Kidney (tissue), 13 donors: ENCODE measurements at regions not wholly inside any gene's neighbourhood (a gene's known extent, or its start where the extent isn't known, plus 50 kb on each side); places are given as distances from the start of the nearest gene placed in this dataset.
"Not testable (repeated sequence)": the region's sequence is repeated elsewhere in the genome, so short reads cannot be mapped to it uniquely, and the experiment has no call there.

Experiments used
- DNase-seq, 5 donors: peaks; one replicate each; pipeline ENCODE4 v3.0.0-alpha.2; 2013 to 2020
- FAIRE-seq: peaks from 2 replicates; lab custom pipeline; 2012; peaks lifted over from hg19 to GRCh38; lab: Jason Lieb, UNC
- H3K27ac ChIP-seq, 2 donors: one replicate each; pipeline ENCODE4 v1.7.0; 2013; ENCODE audit warnings: low read depth in 2 of 2, low read length in 2 of 2, inconsistent platforms in 1 of 2
- H3K27me3 ChIP-seq: one replicate; pipeline ENCODE4 v1.7.1; 2013; ENCODE audit warnings: low read length, inconsistent platforms; ENCODE audit not compliant: control insufficient read depth, insufficient read depth
- H3K36me3 ChIP-seq, 3 donors: one replicate each; pipeline versions ENCODE4 v1.7.0 to v1.7.1; 2013; ENCODE audit warnings: low read length in 3 of 3, control low read depth in 1 of 3, inconsistent platforms in 1 of 3; ENCODE audit not compliant: insufficient read depth in 3 of 3, control insufficient read depth in 2 of 3
- H3K4me1 ChIP-seq, 3 donors: one replicate each; pipeline versions ENCODE4 v1.7.0 to v1.7.1; 2013; ENCODE audit warnings: low read length in 3 of 3, inconsistent platforms in 1 of 3, low read depth in 1 of 3; ENCODE audit not compliant: control insufficient read depth in 2 of 3, insufficient read depth in 2 of 3
- H3K4me3 ChIP-seq, 3 donors: one replicate each; pipeline versions ENCODE4 v1.7.0 to v1.8.1; 2013; ENCODE audit warnings: low read length in 3 of 3, control low read depth in 1 of 3, inconsistent platforms in 1 of 3
- H3K9ac ChIP-seq, 3 donors: one replicate each; pipeline versions ENCODE4 v1.7.0 to v1.7.1; 2013; ENCODE audit warnings: low read length in 3 of 3, control low read depth in 1 of 3, inconsistent platforms in 1 of 3
- H3K9me3 ChIP-seq, 3 donors: one replicate each; pipeline versions ENCODE4 v1.7.0 to v1.7.1; 2013; ENCODE audit warnings: low read length in 3 of 3, control low read depth in 1 of 3, inconsistent platforms in 1 of 3; ENCODE audit not compliant: control insufficient read depth in 2 of 3, insufficient read depth in 1 of 3
- intact Hi-C: fragments of 100-400 bp; cut with DNase I; formaldehyde crosslinking; loops from one replicate; pipeline ENCODE4 v1.11.1; 2022
- TF ChIP-seq, protein P1 (sequence below): IDR thresholded peaks from 3 replicates; pipeline ENCODE4 v1.5.1; 2012; ENCODE audit warnings: mild to moderate bottlenecking, moderate library complexity, borderline replicate concordance; ENCODE audit not compliant: insufficient read depth; ENCODE audit errors: extremely low read depth
- donor health status: control.
- donor health status: control.
- donor health status: control.
- donor health status: control.
- donor health status: control.
- donor health status: DM: yes; HTN: yes; CAD: no.
- donor health status: Normal renal cell carcinoma (clear cell type).

- Histone ChIP-seq H3K36me3 (no peaks in the 10 kb centered on the region), H3K4me1 (no peaks in the 10 kb centered on the region), H3K27me3 (peaks cover 12% of the 10 kb centered on the region), H3K9ac (no peak overlapping the region), H3K4me3 (no peak overlapping the region), H3K27ac (no peak overlapping the region), H3K9me3 (peaks cover 0 to 2% (median 0%) of the 10 kb centered on the region in 3 donors)
- DNase-seq, result peak in 1 of 5 donors; percentile 20
- TF ChIP-seq, protein P1, sequence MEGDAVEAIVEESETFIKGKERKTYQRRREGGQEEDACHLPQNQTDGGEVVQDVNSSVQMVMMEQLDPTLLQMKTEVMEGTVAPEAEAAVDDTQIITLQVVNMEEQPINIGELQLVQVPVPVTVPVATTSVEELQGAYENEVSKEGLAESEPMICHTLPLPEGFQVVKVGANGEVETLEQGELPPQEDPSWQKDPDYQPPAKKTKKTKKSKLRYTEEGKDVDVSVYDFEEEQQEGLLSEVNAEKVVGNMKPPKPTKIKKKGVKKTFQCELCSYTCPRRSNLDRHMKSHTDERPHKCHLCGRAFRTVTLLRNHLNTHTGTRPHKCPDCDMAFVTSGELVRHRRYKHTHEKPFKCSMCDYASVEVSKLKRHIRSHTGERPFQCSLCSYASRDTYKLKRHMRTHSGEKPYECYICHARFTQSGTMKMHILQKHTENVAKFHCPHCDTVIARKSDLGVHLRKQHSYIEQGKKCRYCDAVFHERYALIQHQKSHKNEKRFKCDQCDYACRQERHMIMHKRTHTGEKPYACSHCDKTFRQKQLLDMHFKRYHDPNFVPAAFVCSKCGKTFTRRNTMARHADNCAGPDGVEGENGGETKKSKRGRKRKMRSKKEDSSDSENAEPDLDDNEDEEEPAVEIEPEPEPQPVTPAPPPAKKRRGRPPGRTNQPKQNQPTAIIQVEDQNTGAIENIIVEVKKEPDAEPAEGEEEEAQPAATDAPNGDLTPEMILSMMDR, result no peak
- no peak for FAIRE-seq
- intact Hi-C loops, result no loop called here
Observed at GRCh38 chr22:49455595-49455994, 372.1 kb downstream of the BRD1 start.

DNA sequence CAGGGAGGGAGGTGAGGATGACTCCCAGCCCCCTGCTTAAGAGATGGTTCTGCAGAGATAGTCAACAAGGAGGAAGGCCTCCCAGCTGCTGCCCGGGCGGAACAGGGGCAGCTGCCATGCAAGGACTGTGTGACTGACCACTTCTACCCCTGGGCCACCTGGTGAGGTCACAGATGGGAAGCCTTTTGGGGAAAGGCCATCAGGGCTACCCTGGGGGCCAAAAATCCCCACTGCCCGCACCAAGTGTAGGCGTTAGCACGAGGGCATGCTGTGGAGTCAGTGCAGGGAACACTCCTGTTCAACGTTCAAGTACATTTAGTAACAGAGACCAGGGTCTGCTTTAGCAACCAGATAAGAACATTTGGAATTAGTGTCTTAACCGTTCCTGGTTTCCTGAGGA, 372.9 kb downstream of the BRD1 start:
- DNase-seq (no peak), FAIRE-seq (no peak)
- H3K27ac ChIP-seq, result no peak overlapping the region
- TF ChIP-seq, protein P1, result no peak
- H3K9ac ChIP-seq, result no peak overlapping the region
- peaks cover 0 to 2% (median 0%) of the 10 kb centered on the region in 3 donors for H3K9me3 ChIP-seq
- H3K27me3 ChIP-seq, result peaks cover 16% of the 10 kb centered on the region
- intact Hi-C loops, result no loop called here
- no peak overlapping the region for H3K4me3 ChIP-seq
- H3K4me1 ChIP-seq, result no peaks in the 10 kb centered on the region
- no peaks in the 10 kb centered on the region for H3K36me3 ChIP-seq

- no peaks in the 10 kb centered on the region for H3K4me1 ChIP-seq
- H3K9me3 ChIP-seq, result peaks cover 0 to 6% (median 0%) of the 10 kb centered on the region in 3 donors
- H3K27ac ChIP-seq, result no peak overlapping the region
- no peak overlapping the region for H3K9ac ChIP-seq
- H3K36me3 ChIP-seq, result no peaks in the 10 kb centered on the region
- H3K4me3 ChIP-seq, result no peak overlapping the region
- DNase-seq (no peak), FAIRE-seq (no peak)
- peaks cover 20% of the 10 kb centered on the region for H3K27me3 ChIP-seq
- intact Hi-C loops, result no loop called here
- TF ChIP-seq, protein P1, result no peak
Observed at GRCh38 chr22:49453771-49454170, 373.9 kb downstream of the BRD1 start.

DNA sequence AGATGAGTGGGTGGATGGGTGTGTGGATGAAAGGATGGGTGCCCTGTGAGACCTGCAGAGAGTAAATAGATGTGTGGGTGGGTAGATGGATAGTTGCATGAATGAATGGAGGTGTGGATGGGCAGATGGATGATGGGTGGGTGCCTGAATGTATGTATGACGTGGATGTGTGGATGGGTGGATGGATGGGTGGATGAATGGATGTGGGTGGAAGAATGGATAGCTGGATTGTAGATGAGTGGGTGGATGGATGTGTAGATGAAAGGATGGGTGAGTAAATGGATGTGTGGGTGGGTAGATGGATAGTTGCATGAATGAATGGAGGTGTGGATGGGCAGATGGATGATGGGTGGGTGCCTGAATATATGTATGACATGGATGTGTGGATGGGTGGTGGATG, 374.7 kb downstream of the BRD1 start:
- H3K4me3 ChIP-seq, H3K36me3 ChIP-seq, DNase-seq, FAIRE-seq, H3K9me3 ChIP-seq, H3K4me1 ChIP-seq, intact Hi-C loops, H3K27ac ChIP-seq, H3K9ac ChIP-seq: not testable (repeated sequence)
- H3K27me3 ChIP-seq, result peaks cover 15% of the 10 kb centered on the region
